ENCODE measurements at regions not wholly inside any gene's neighbourhood (a gene's known extent, or its start where the extent isn't known, plus 50 kb on each side); places are given as distances from the start of the nearest gene placed in this dataset.

- intact Hi-C loops (cut with micrococcal nuclease) = no loop called here
- CTCF ChIA-PET = no interaction called here
- no peaks in the 10 kb centered on the region for H3K9me2 ChIP-seq (ENCODE audit: insufficient read depth)
- H3K36me3 ChIP-seq (ENCODE audit: control insufficient read depth in 1 of 2, insufficient read depth in 2 of 2, low read length in 2 of 2) = no peaks in the 10 kb centered on the region
- H3K79me2 ChIP-seq (ENCODE audit: insufficient read depth, low read length) = no peaks in the 10 kb centered on the region
- H3K27ac ChIP-seq (ENCODE audit: low read depth, low read length) = no peak overlapping the region
- H3K9me3 ChIP-seq (ENCODE audit: control insufficient read depth in 1 of 2, insufficient read depth in 1 of 2, low read depth in 1 of 2, low read length in 2 of 2) = no peaks in the 10 kb centered on the region
- POLR2A ChIA-PET = no interaction called here
- no peak for TF ChIP-seq ZBTB33 (IDR thresholded peaks at IDR 0.05; ENCODE audit: extremely low read depth, insufficient replicate concordance, low read length)
- TF ChIP-seq POLR2A (IDR thresholded peaks at IDR 0.05; ENCODE audit: borderline replicate concordance, extremely low read depth, insufficient read depth, insufficient read length) = no peak
- no peak for TF ChIP-seq JUND (IDR thresholded peaks at IDR 0.05)
- TF ChIP-seq CBX3 (IDR thresholded peaks at IDR 0.05; ENCODE audit: low read depth) = no peak
- no peak for TF ChIP-seq CEBPB (IDR thresholded peaks at IDR 0.05; ENCODE audit: low read depth)
- no peak for TF ChIP-seq SP1 (IDR thresholded peaks at IDR 0.05; ENCODE audit: low read depth)
- no peak for TF ChIP-seq ATF3 (IDR thresholded peaks at IDR 0.05)
- TF ChIP-seq EGR1 (IDR thresholded peaks at IDR 0.05; ENCODE audit: low read depth) = no peak
- TF ChIP-seq YY1 (IDR thresholded peaks at IDR 0.05; ENCODE audit: extremely low read depth, insufficient replicate concordance, low read depth, low read length) = no peak
- TF ChIP-seq CTCF (IDR thresholded peaks at IDR 0.05 in 2 of 3, conservative IDR thresholded peaks at IDR 0.05 in 1 of 3; ENCODE audit: borderline replicate concordance in 1 of 3, insufficient read depth in 1 of 3, low read depth in 2 of 3, low read length in 2 of 3) = no peak
- no peak for TF ChIP-seq MAX (IDR thresholded peaks at IDR 0.05)
- RAD21 ChIA-PET (ENCODE audit: low non-redundant PET in 1 of 2, low total read pairs in 2 of 2, uncharacterized antibody in 2 of 2, unreplicated experiment in 2 of 2) = no interaction called here
- H3K4me1 ChIP-seq (ENCODE audit: control insufficient read depth in 1 of 2, insufficient read depth in 2 of 2, low read length in 2 of 2) = no peaks in the 10 kb centered on the region
- H4K20me1 ChIP-seq (ENCODE audit: insufficient read depth) = no peaks in the 10 kb centered on the region
- no TSS peak for BruUV-seq (replicated peaks)
- ATAC-seq = no peak
- no peak for DNase-seq (ENCODE audit: low read depth, low spot score)
- no peak overlapping the region for H2AFZ ChIP-seq (ENCODE audit: low read depth, low read length, poor library complexity, severe bottlenecking)
- H3K4me2 ChIP-seq (ENCODE audit: low read length) = no peak overlapping the region
- H3K27me3 ChIP-seq (ENCODE audit: insufficient read depth, low read length) = peaks cover 8% of the 10 kb centered on the region; the same call in 1 of the 2 replicates
- H3K4me3 ChIP-seq (replicated peaks in 1 of 2; ENCODE audit: low read depth in 1 of 2, low read length in 2 of 2) = no peak overlapping the region
- H3K9ac ChIP-seq (ENCODE audit: low read length) = no peak overlapping the region
These were observed 132.9 kb upstream of the MYLIP start for GRCh38 chr6:15996030-15996429.
